ENCODE measurements at regions not wholly inside any gene's neighbourhood (a gene's known extent, or its start where the extent isn't known, plus 50 kb on each side); places are given as distances from the start of the nearest gene placed in this dataset.
A peak's percentile ranks its signal among the peaks of the same experiment; 100 is the strongest.

GRCh38 chr15:95825671-95826411, 504.7 kb upstream of the NR2F2 start:
- Histone ChIP-seq H3K4me3 (no peak overlapping the region), H3K36me3 (no peaks in the 10 kb centered on the region), H3K27ac (replicated peaks) (peak overlapping the region; percentile 4), H3K27me3 (ENCODE audit: low read depth) (no peaks in the 10 kb centered on the region), H3K4me1 (peaks cover 11% of the 10 kb centered on the region), H3K9me3 (replicated peaks) (no peaks in the 10 kb centered on the region)
- intact Hi-C loops (cut with micrococcal nuclease) = no loop called here
- no peak for TF ChIP-seq CTCF (IDR thresholded peaks at IDR 0.05; ENCODE audit: borderline replicate concordance)
- no peak for DNase-seq

GRCh38 chr15:95826412-95827195, 503.9 kb upstream of the NR2F2 start:
- intact Hi-C loops (cut with micrococcal nuclease) = no loop called here

GRCh38 chr15:95829062-95829461, 501.4 kb upstream of the NR2F2 start:
- intact Hi-C loops (cut with micrococcal nuclease) = no loop called here
- Histone ChIP-seq H3K9me3 (replicated peaks) (no peaks in the 10 kb centered on the region), H3K4me1 (peaks cover 11% of the 10 kb centered on the region), H3K27ac (replicated peaks) (no peak overlapping the region), H3K27me3 (ENCODE audit: low read depth) (no peaks in the 10 kb centered on the region), H3K4me3 (no peak overlapping the region), H3K36me3 (no peaks in the 10 kb centered on the region)
- no peak for TF ChIP-seq CTCF (IDR thresholded peaks at IDR 0.05; ENCODE audit: borderline replicate concordance)
- DNase-seq = no peak

More at GRCh38 chr15:95826412-95827195, 503.9 kb upstream of the NR2F2 start:
- no peak overlapping the region for H3K4me3 ChIP-seq
- DNase-seq = no peak
- TF ChIP-seq CTCF (IDR thresholded peaks at IDR 0.05; ENCODE audit: borderline replicate concordance) = no peak
- H3K27me3 ChIP-seq (ENCODE audit: low read depth) = no peaks in the 10 kb centered on the region
- H3K36me3 ChIP-seq = no peaks in the 10 kb centered on the region
- H3K4me1 ChIP-seq = peaks cover 11% of the 10 kb centered on the region
- no peak overlapping the region for H3K27ac ChIP-seq (replicated peaks)
- no peaks in the 10 kb centered on the region for H3K9me3 ChIP-seq (replicated peaks)

- H3K36me3 ChIP-seq = no peaks in the 10 kb centered on the region
- no peak overlapping the region for H3K27ac ChIP-seq (replicated peaks)
- TF ChIP-seq CTCF (IDR thresholded peaks at IDR 0.05; ENCODE audit: borderline replicate concordance) = no peak
- DNase-seq = no peak
- no peak overlapping the region for H3K4me3 ChIP-seq
- no peaks in the 10 kb centered on the region for H3K9me3 ChIP-seq (replicated peaks)
- no peaks in the 10 kb centered on the region for H3K27me3 ChIP-seq (ENCODE audit: low read depth)
- intact Hi-C loops (cut with micrococcal nuclease) = no loop called here
- peaks cover 6% of the 10 kb centered on the region for H3K4me1 ChIP-seq
Observed at GRCh38 chr15:95830281-95830680, 500.2 kb upstream of the NR2F2 start.

- intact Hi-C loops (cut with micrococcal nuclease) = no loop called here
- H3K27me3 ChIP-seq (ENCODE audit: low read depth) = no peaks in the 10 kb centered on the region
- TF ChIP-seq CTCF (IDR thresholded peaks at IDR 0.05; ENCODE audit: borderline replicate concordance) = no peak
- no peaks in the 10 kb centered on the region for H3K9me3 ChIP-seq (replicated peaks)
- no peak overlapping the region for H3K4me3 ChIP-seq
- no peak overlapping the region for H3K27ac ChIP-seq (replicated peaks)
- no peaks in the 10 kb centered on the region for H3K4me1 ChIP-seq
- DNase-seq = no peak
- H3K36me3 ChIP-seq = no peaks in the 10 kb centered on the region
Observed at GRCh38 chr15:95832668-95833067, 497.8 kb upstream of the NR2F2 start.

All from left ventricle myocardium inferior (tissue), 1 donor.